ENCODE measurements at regions not wholly inside any gene's neighbourhood (a gene's known extent, or its start where the extent isn't known, plus 50 kb on each side); places are given as distances from the start of the nearest gene placed in this dataset.
"Not testable (repeated sequence)": the region's sequence is repeated elsewhere in the genome, so short reads cannot be mapped to it uniquely, and the experiment has no call there.

DNA sequence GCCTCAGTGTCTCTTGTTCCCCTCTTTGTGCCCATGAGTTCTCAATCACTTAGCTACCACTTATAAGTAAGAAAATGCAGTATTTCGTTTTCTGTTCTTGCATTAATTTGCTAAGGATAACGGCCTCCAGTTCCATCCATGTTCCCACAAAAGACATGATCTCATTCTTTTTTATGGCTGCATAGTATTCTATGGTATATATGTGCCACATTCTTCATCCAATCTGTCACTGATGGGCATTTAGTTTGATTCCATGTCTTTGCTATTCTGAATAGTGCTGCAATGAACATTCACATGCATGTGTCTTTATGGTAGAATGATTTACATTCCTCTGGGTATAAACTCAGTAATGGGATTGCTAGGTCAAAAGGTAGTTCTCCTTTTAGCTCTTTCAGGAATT lies 283.2 kb upstream of the HNRNPA3 start:
- DNase-seq (ENCODE audit: low read depth): not testable (repeated sequence)

DNA sequence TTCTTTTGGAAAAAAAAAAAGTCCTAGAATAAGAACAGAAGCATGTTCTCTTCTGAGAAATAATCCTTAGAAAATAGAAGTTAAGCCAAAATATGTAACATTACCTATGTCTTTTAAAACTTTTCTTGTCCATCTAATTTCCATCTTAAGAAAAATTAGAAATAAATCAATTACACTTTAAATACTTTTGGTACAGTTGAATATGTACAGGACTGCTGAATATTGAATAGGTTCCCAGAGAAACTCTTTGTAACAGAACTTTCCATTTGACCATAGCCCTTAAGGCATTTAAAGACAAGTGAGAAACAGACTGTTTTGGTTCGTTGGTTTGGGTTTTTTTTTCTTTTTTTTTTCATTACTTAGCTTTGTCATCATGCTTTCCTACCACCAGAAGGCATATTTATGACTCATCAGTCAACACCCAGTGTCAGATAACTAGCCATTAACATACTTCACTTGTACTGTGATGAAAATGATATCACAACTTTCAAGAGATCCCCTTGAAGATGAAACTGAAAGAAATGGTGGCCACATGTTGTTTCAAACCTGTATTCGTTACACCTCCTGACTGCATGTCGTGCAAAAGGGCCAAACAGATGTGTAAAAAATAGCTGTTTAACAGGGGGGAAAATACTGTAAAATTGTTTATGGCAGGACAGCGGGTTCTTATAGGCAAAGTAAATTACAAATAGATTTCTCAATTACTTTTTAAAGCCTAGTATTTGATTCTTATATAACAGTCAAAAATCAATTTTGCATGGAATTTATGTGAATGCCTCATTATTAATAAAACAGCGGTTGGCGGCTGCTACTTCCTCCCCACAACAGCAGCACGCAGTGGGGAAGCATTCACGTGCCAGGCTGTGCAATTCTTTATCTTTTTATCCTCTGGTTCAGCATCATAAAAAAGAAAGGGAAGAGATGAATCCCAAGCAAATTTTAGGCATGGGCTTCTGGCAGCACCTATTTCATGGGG lies 280.7 kb upstream of the HNRNPA3 start:
- peak; percentile 24 for DNase-seq (ENCODE audit: low read depth)

DNA sequence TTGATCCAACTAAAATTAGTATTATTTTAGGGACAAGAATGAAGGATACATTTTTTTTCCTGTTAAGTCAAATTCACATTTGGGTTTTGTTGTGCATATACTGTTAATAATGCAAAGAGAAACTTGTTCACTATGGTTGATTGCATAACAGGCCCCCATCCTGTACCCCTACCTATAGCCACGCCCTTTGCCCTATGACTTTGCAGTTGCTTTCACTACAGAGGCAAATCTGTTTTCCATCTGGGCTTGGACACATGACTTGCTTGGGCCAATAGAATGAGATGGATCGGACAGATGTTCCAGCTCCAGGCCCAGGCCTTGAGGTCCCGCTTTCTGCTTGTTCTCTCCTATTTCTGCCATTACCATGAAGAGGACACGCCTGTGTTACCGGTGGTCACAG lies 278.5 kb upstream of the HNRNPA3 start:
- no peak for DNase-seq (ENCODE audit: low read depth)

DNA sequence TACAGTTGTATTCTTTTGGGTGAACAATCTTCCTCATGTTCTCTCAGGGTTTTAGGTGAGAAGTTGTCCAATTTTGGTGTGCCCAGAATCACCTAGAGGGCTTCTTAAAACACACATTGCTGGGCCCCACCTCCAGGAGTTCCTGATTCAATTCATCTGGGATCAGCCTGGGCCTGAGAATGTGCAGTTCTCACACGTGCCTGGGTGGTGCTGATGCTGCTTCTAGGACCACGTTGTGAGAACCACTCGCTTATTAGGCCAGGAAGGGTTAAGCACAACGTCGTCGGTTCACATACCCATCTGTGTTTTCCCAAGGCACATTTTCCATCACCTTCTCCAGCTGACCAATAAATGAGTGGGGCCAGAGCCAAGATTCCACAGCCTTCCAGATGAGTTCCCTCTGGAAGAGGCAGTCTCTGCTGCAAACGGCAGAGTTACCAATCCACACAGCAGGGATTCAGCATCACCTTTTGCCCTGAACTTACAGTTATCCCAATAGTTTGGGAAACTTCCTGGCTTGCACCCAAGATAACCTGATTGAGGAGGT lies 277.7 kb upstream of the HNRNPA3 start:
- no peak for DNase-seq (ENCODE audit: low read depth)

DNA sequence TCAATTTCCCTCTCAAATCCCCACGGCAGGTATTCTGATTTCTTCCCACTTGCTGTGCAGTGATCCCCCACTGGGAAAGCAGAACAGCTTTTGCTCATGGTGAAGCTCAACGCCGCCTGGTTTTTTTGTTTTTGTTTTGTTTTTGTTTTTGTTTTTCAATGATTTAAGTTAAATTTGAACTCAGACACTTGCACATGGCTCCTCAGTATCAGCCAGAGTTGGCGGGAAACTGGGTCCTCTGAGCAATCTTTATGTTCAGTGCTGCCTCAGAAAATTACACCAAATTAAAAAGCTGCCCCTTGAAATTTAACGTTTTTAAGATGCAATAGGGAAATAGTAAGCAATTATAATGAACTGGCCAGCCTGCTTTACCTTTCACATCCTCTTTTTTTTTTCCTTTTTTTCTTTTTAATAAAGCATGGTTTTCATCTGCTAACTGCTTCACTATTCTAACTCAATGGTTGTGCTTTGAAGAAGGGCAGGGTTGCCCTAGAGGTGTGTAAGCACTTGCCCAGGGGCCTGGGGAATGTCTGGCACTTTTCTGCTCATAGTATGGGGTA lies 277.0 kb upstream of the HNRNPA3 start:
- no peak for DNase-seq (ENCODE audit: low read depth)

DNA sequence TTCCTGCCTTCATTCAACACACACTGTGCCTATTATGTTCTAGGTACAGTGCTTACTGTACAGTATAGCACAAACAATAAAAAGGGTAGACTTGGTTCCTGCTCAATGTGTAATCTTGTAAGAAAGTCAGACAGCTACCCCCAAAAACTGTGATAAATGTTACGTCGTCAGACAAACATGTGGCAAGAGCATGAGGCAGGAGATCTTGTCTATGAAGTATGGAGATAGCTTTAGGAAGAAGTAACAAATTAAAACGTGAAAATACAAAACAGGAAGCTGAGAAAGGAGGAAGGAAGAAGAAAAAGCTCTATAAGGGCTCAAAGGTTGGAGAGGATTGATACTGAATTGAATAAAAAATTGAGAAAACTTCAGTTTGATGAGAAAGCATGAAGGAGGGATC lies 276.2 kb upstream of the HNRNPA3 start:
- DNase-seq (ENCODE audit: low read depth): no peak

DNA sequence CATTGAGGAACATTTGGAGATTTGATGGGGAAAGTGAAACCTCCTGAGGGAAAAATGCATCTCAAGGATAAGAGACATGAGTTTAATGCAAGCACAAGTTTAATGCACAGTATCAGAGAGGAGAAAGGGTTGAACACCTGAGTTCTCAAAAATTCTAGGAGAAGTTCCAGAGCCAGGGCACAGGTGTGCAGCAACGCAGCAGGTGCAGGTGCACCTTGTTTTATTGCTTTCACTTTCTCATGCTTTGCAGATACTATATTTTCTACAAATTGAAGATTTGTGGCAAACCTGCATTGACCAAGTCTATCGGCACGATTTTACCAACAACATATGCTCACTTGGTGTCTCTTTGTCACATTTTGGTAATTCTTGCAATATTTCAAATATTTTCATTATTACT lies 267.6 kb upstream of the HNRNPA3 start:
- no peak for DNase-seq (ENCODE audit: low read depth)

DNA sequence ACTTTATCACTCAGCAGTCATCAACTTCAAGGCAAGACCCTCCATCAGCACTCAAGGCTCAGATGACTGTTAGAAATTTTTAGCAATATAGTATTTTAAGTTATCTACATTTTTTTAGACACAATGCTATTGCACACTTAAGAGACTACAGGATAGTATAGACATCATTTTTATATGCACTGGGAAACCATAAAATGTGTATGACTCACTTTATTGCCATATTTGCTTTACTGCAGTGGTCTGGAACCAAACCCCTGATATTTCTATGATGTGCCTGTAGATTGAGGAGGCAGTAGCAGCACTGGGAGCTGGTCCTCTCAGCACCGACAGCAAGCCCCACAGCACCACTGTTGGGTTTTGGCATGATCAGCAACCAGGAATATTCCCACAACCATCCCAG lies 264.8 kb upstream of the HNRNPA3 start:
- DNase-seq (ENCODE audit: low read depth): no peak

DNA sequence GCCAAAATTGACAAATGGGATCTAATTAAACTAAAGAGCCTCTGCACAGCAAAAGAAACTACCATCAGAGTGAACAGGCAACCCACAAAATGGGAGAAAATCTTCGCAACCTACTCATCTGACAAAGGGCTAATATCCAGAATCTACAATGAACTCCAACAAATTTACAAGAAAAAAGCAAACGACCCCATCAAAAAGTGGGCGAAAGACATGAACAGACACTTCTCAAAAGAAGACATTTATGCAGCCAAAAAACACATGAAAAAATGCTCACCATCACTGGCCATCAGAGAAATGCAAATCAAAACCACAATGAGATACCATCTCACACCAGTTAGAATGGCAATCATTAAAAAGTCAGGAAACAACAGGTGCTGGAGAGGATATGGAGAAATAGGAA lies 261.4 kb upstream of the HNRNPA3 start:
- not testable (repeated sequence) for DNase-seq (ENCODE audit: low read depth)

DNA sequence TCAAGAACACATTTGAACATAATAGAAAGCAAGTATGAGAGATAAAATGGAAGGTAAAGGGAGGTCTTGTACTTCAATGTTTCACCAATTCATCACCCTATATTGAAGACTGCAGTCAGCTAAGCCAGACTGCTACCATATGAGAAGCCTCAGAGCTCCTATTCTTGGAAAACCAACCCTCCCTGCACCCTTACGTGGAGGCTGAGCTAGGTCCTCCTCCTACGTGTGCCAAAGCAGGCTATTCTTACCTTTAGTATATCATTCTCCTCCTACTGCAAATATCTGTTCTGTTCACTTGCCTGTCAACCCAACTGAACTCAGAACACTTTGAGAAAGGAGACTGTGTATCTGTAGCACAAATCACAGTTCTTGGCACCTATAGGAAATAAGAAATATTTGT lies 255.8 kb upstream of the HNRNPA3 start:
- DNase-seq (ENCODE audit: low read depth): no peak

DNA sequence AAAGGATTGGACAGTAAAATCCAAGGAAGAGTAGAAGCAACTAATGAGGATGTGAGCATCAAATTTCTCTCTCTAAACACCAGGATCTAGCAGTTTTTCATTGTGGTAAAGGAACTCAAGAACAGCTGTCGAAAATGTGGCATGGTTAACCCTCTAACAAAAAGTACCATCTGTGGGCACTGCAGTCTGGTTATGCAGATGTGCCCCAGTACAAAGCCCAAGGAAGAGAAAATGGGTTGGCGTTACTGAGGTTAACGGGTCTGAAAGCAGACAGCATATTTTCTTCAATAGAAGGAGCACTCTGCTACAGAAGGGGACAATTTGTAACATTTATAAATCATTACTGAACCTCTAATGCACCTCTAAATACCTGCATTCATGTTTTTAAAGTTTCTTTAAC lies 253.0 kb upstream of the HNRNPA3 start:
- no peak for DNase-seq (ENCODE audit: low read depth)

DNA sequence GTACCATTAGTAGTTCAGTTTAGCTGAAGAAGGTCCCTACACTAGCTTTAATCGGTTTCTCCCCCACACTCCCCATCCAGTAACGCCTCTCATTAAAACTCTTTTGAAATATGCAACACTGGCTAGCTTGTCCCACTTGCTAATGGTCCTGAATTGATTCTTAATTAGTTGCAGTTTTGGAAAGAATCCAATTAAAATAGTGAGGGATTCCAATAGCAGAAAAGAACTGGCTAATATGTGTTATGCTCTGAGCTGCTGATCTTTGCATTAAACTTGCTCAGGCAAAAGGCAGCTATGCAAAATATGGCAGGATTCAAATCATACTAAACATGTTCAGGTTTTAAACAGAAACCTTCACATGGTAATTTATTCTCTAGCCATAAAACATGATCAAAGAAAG lies 252.5 kb upstream of the HNRNPA3 start:
- no peak for DNase-seq (ENCODE audit: low read depth)

DNA sequence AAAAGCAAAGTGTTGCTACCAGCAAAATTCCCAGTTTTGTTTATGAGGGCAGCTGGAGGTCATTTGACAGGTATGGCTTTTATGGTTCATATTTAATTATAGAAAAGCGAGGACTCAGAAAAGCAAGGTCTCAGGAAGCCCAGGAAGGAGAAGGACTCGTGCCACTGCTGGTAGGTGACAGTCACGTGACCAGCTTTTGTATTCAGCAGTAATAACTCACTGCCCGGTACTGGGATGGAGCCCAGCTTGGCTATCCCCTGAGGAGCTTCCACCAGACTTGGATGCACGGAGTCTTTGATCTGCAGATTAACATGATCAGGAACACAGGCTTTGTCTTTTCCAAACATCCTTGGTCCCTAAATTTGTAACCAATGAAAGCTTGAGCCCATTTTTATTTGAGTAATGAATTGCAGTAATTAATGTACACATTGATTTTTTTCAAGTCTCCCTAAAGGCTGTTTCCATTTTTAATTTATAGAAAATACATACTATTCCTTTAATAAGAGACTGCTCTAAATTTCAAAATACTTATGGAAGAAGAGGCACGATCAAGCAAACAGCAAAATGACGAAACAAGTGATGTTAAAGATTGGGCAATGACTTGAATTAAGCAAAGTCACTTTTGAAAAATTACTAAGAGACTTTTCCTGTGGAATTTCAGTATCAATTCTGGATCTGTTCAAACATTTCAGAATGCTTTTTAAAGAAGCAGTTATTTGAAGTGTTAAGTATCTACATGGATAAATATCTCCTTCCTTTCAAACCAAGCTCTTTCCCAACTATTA lies 251.7 kb upstream of the HNRNPA3 start:
- DNase-seq (ENCODE audit: low read depth): no peak

DNA sequence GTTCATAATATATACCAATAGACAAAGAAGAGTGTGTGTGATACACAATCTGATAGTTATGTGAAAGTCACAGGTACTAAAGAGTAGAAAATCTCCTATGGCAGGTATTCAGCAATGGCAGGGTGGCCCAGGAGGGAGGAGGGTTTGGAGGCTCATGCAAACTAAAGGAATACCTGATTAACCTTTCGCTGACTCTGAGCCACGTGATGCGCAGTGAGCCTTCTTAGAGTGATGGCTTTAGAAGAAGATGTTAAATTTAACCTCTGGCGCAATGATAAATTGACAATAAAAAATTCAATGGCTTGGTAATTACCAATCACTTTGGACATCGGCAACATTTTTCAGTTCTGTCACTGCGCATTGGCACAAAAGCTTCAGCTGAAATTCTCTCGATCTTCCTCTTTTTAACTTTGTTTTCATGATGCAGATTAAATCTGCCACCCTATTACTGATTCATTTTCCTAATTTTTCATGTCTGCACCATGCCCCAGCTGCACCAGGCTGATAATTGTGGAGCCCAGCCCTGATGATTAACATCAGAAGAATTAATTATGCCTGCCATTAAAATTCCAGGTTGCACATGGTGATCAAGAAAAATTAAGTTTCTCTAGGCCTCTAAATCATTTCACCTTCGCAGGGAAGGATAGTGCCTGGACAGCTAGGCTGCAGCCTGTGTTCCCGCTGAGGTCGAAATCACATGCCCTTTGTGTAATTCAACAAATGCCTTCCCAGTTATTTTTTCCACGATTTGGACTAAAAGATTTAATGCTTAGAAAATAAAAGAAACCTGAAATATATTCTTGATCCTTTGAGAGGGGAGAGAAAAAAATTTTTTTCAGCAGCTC lies 250.6 kb upstream of the HNRNPA3 start:
- DNase-seq (ENCODE audit: low read depth): no peak

DNA sequence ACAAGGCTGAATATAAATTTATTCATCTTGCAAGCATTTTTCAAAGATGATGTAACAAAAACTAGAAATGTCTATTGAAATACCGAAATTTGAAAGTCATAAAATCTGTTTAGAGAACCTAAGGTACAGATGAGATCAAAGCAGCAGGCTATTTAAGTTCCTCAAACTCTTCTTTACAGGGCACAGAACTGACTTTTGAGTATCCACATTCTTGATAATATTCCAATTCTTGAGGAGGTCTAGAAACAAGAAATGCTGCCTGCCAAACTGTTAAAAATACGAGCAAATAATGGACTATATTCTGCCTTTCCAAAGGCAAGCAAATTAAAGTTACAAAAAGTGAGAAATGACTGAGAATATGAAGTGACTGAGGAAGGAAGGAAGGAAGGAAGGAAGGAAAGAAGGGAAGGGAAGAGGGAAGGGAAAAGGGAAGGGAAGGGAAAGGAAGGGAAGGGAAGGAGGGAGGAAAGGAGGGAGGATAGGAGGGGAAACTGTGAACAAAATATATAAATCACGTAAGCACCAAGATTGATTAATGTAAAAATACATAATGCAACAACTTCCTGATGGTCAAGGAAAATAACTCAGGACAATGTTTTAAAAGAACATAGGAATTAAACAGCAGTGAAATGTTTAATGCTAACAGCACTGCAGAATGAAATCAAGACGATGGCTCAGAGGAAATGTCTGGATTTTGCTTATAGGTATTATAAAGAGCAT lies 248.9 kb upstream of the HNRNPA3 start:
- no peak for DNase-seq (ENCODE audit: low read depth)

DNA sequence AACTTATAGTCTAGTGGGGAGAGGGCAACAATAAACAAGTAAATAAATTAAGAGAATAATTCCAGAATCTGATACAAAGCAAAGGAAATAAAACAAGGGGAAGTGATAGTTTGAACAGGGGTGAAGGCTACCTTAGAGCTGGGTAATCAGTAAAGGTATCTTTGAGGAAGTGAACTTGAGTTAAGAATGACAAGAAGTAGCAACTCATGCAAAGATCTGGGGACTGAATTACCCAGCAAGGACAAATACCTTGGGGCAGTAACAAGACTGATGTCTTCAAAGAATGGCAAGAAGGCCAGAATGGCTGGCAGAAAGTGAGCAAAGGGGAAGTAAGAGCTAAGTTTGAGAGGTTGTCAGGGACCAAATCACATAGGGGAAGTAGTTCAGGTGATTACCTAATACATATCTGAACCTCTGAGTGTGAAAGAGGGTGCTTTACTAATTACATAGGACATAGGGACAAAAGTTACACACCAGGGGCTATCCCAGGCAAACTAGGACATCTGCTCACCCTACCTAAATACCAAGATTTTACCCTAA lies 244.6 kb upstream of the HNRNPA3 start:
- no peak for DNase-seq (ENCODE audit: low read depth)

DNA sequence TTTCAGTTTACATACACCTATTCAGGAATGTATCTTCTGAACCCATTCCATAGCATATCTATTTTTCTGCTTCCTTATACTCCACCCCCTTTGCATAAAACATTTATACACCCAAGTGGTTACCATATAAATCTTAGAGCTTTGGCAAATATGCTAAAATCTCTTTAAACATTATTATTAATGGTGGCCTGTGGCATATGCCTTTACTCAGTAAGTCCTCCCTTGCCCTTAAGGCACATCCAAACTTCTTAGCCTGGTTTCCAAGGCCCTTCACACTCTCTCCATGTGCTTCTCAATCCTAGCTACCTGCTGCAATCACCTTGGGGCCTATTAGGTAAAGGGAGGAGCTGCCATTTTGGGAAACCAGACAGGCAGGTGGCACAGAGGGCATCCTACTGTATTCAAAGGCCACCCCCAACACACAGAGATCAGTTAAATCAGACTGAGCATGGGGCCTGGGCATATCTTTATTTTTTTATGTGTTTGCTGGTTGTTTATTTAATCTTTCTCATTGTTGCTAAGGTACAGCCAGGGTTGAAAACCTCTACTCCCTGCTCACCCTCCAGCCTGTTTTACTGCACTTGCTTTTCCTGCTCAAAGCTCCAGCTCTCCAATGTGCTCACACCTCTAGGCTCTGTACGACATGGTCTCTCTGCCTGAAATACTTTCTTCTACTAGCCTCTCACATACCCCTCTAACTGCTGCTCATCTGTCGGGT lies 242.8 kb upstream of the HNRNPA3 start:
- DNase-seq (ENCODE audit: low read depth): no peak

DNA sequence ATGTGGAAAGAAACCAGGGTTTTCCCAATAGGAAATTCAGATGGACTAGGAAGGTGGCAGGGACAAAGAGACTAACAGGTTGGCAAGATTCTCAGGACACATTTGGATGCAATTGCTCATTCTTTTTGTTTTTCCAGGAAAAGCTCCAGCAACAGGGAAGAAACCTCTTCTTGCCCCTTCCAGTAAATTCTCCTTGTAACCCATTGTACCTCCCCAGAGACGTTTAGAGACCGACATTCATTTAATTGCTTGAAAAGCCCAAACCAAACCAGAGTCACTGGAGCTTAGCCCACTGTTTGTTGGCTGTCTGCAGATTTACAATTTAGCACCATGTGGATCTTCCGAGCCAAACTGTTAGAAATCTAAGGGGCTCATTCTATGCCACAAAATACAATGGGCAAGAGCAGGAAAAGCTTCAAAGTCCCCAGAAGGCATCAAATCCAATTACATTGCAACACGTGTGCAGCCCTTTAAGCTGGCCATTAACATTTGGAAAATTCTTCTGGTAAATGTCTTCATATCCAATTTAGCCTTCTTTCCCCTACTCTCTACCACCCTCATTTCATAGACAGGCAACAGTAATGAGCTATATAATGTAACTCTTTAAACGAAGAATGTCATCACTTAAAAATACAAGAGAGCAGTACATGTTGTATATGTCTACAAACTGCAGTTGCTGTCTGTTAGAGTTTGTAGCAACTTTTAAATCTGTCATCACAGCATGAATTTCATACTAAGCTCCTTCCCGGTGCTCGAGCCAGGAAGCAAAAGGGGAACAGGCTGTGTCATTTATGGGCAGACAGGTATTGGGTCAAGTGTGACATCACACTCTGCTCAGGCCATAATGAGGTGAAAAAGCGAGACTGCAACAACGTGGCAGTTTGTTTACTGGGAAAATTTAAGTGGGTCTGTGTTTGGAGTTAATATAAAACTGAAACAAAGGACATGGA lies 235.6 kb upstream of the HNRNPA3 start:
- DNase-seq (ENCODE audit: low read depth): no peak

DNA sequence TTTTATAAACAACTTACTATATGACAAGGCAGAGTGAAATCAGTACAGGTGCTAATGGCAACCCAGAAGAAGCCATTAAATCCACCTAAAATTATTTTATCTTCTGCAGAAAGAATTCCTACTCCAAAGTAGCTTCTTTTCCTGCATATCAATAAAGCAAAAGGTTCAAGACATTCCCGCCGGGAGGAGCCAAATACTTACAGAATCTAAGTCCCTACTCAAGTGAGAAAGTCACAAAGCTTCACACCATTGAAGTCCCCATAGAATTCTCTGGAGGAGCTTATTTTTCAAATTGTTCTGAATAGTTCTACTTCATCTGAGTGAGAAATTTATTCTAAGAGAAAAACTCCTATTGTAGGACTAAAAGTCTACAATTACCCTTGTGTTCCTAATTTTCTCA lies 233.7 kb upstream of the HNRNPA3 start:
- no peak for DNase-seq (ENCODE audit: low read depth)

Data from fibroblast of the conjunctiva (primary cell).